Trophoblast cell (in vitro differentiated cells and primary cell): ENCODE measurements at regions not wholly inside any gene's neighbourhood (a gene's known extent, or its start where the extent isn't known, plus 50 kb on each side); places are given as distances from the start of the nearest gene placed in this dataset.
A peak's percentile ranks its signal among the peaks of the same experiment; 100 is the strongest.

ENCODE experiments used
- DNase-seq, 2 donors: peaks; one replicate each; pipeline ENCODE4 v3.0.0-alpha.2; 2016
- H2AFZ ChIP-seq: 2 replicates; pipeline ENCODE4 v1.6.1; 2013; ENCODE audit warnings: low read length, moderate library complexity, mild to moderate bottlenecking; ENCODE audit not compliant: insufficient read depth, poor library complexity
- H2AK5ac ChIP-seq: 2 replicates; pipeline ENCODE4 v1.6.1; 2013; ENCODE audit warnings: mild to moderate bottlenecking, low read length
- H2BK120ac ChIP-seq: 2 replicates; pipeline ENCODE4 v1.6.1; 2013; ENCODE audit warnings: low read length, mild to moderate bottlenecking, moderate library complexity; ENCODE audit not compliant: insufficient read depth, poor library complexity
- H2BK12ac ChIP-seq: 2 replicates; pipeline ENCODE4 v1.6.1; 2013; ENCODE audit warnings: mild to moderate bottlenecking, low read length, moderate library complexity
- H2BK5ac ChIP-seq: 2 replicates; pipeline ENCODE4 v1.6.1; 2013; ENCODE audit warnings: low read length, low read depth, moderate library complexity, mild to moderate bottlenecking; ENCODE audit not compliant: poor library complexity
- H3K14ac ChIP-seq: 2 replicates; pipeline ENCODE4 v1.6.1; 2013; ENCODE audit warnings: mild to moderate bottlenecking, low read length
- H3K18ac ChIP-seq: 2 replicates; pipeline ENCODE4 v1.6.1; 2013; ENCODE audit warnings: mild to moderate bottlenecking, low read length
- H3K23ac ChIP-seq: 2 replicates; pipeline ENCODE4 v1.6.1; 2013; ENCODE audit warnings: low read length
- H3K27ac ChIP-seq: 2 replicates; pipeline ENCODE4 v1.5.1; 2013; ENCODE audit warnings: low read depth, mild to moderate bottlenecking, inconsistent platforms, low read length, moderate library complexity
- H3K27me3 ChIP-seq: 2 replicates; pipeline ENCODE4 v1.6.1; 2013; ENCODE audit warnings: inconsistent platforms, mild to moderate bottlenecking, low read length, moderate library complexity; ENCODE audit not compliant: insufficient read depth
- H3K36me3 ChIP-seq, 2 experiments: 1 replicate in 1 of 2; 2 replicates in 1 of 2; pipeline ENCODE4 v1.6.1; 2013; ENCODE audit warnings: low read length in 2 of 2, mild to moderate bottlenecking in 2 of 2, moderate library complexity in 1 of 2; ENCODE audit not compliant: insufficient read depth in 2 of 2, control insufficient read depth in 1 of 2
- H3K4ac ChIP-seq: 2 replicates; pipeline ENCODE4 v1.6.1; 2013; ENCODE audit warnings: low read depth, mild to moderate bottlenecking, low read length, moderate library complexity
- H3K4me1 ChIP-seq, 2 experiments: 1 replicate in 1 of 2; 2 replicates in 1 of 2; pipeline ENCODE4 v1.6.1; 2013; ENCODE audit warnings: low read length in 2 of 2, mild to moderate bottlenecking in 2 of 2, moderate library complexity in 1 of 2; ENCODE audit not compliant: insufficient read depth in 2 of 2, control insufficient read depth in 1 of 2
- H3K4me2 ChIP-seq: 2 replicates; pipeline ENCODE4 v1.6.1; 2013; ENCODE audit warnings: inconsistent platforms, mild to moderate bottlenecking, low read length, moderate library complexity
- H3K4me3 ChIP-seq: 2 replicates; pipeline ENCODE4 v1.5.1; 2013; ENCODE audit warnings: mild to moderate bottlenecking, low read depth, low read length, inconsistent platforms
- H3K79me1 ChIP-seq: one replicate; pipeline ENCODE4 v1.6.1; 2013; ENCODE audit warnings: low read length
- H3K79me2 ChIP-seq: 2 replicates; pipeline ENCODE4 v1.6.1; 2013; ENCODE audit warnings: low read length, mild to moderate bottlenecking; ENCODE audit not compliant: control insufficient read depth, insufficient read depth, poor library complexity
- H3K9ac ChIP-seq: 2 replicates; pipeline ENCODE4 v1.6.1; 2013; ENCODE audit warnings: mild to moderate bottlenecking, low read length
- H3K9me3 ChIP-seq: 2 replicates; pipeline ENCODE4 v1.6.1; 2013; ENCODE audit warnings: low read depth, mild to moderate bottlenecking, control low read depth, inconsistent platforms, low read length; ENCODE audit not compliant: insufficient read depth
- H4K12ac ChIP-seq: 2 replicates; pipeline ENCODE4 v1.6.1; 2013; ENCODE audit warnings: low read depth, mild to moderate bottlenecking, low read length, moderate library complexity
- H4K8ac ChIP-seq: 2 replicates; pipeline ENCODE4 v1.6.1; 2013; ENCODE audit warnings: low read depth, mild to moderate bottlenecking, low read length, moderate library complexity
- H4K91ac ChIP-seq: one replicate; pipeline ENCODE4 v1.6.1; 2013; ENCODE audit warnings: low read depth, mild to moderate bottlenecking, low read length, moderate library complexity
- WGBS: extraction: QIAGEN DNeasy Blood & Tissue Kit; methylation state at CpG from one replicate; pipeline ENCODE4 v1.1.7; 2013; ENCODE audit warnings: missing lambda C conversion rate; ENCODE audit not compliant: insufficient read length, insufficient coverage; ENCODE audit errors: extremely low coverage; 5-methylcytosine and 5-hydroxymethylcytosine counted together

DNA sequence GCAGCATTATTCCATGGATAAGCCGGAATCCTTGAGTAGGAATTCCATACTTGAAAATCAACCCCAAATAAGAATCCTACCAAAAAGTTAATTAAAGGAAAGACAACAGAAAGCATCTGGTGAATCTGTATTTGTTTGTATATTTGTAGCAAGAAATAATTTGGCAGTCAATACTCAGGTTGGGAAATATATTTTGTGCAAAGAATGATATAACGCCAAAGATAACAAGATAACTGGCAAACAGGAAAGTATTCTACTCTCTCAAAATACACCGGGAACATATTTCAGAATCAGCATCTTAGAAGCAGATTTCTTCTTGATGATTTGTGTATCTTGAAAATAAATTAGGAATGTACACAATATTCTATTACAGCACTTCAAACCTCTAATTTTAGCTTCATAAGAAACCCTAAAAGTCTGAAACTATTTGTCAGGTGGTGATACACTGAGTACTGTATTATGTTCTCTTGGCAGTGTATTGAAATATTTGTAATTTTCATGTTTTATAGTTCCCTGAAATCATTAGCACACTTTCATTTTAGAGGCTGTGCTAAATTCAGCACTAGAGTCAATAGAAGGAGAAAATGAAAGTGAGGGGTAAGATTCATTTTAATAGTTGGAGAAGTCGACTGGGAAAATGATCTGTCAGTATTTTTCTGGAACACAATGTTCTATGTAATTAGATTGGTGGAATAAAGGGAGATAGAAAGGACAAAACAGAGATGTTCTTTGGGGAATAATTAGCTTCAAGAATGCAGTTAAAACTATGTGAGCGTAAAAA lies 879.7 kb upstream of the GJE1 start:
- no peaks in the 10 kb centered on the region for H3K36me3 ChIP-seq
- no peak overlapping the region for H2BK5ac ChIP-seq
- H3K4me3 ChIP-seq, result no peak overlapping the region
- H2BK12ac ChIP-seq, result no peak overlapping the region
- WGBS, result no CpG with 5 or more reads among the region's 5 CpGs
- no peak overlapping the region for H3K23ac ChIP-seq
- no peak overlapping the region for H4K12ac ChIP-seq
- H3K27ac ChIP-seq, result no peak overlapping the region
- no peak overlapping the region for H4K8ac ChIP-seq
- H3K9ac ChIP-seq, result no peak overlapping the region
- no peaks in the 10 kb centered on the region for H3K4me1 ChIP-seq
- no peak overlapping the region for H3K14ac ChIP-seq
- no peaks in the 10 kb centered on the region for H3K79me1 ChIP-seq
- no peak overlapping the region for H2AK5ac ChIP-seq
- DNase-seq, result no peak
- H3K4me2 ChIP-seq, result no peak overlapping the region
- H3K4ac ChIP-seq, result no peak overlapping the region
- H3K18ac ChIP-seq, result no peak overlapping the region
- H3K9me3 ChIP-seq, result no peaks in the 10 kb centered on the region
- H3K79me2 ChIP-seq, result no peaks in the 10 kb centered on the region
- no peak overlapping the region for H4K91ac ChIP-seq
- H2BK120ac ChIP-seq, result no peak overlapping the region
- H2AFZ ChIP-seq, result no peak overlapping the region
- H3K27me3 ChIP-seq, result no peaks in the 10 kb centered on the region

DNA sequence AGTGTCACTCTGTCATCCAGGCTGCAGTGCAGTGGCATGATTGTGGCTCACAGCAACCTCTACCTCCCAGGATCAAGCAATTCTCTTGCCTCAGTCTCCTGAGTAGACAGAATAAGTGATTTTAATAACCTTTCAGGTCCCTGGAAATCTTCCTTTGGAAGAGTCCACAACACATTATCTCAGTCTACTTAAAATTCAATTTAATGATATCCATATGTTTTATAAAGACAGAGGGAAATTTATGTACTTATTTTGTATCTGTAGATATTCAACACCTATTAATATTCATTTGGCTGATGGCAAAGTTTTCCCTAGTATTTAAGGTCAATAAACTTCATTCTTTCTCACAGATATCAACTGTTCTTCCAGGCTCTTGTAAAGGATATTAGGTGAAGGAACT lies 881.4 kb upstream of the GJE1 start:
- no peak overlapping the region for H3K4me3 ChIP-seq
- no peak overlapping the region for H2AK5ac ChIP-seq
- H3K4ac ChIP-seq, result no peak overlapping the region
- H3K4me1 ChIP-seq, result no peaks in the 10 kb centered on the region
- H3K27me3 ChIP-seq, result no peaks in the 10 kb centered on the region
- H4K12ac ChIP-seq, result no peak overlapping the region
- H3K14ac ChIP-seq, result no peak overlapping the region
- no peak overlapping the region for H3K27ac ChIP-seq
- H2BK5ac ChIP-seq, result no peak overlapping the region
- no peak overlapping the region for H2BK120ac ChIP-seq
- H4K8ac ChIP-seq, result no peak overlapping the region
- no peak overlapping the region for H3K9ac ChIP-seq
- no peak overlapping the region for H3K4me2 ChIP-seq
- no peak overlapping the region for H2BK12ac ChIP-seq
- no peak for DNase-seq
- no peaks in the 10 kb centered on the region for H3K36me3 ChIP-seq
- H3K79me1 ChIP-seq, result no peaks in the 10 kb centered on the region
- H4K91ac ChIP-seq, result no peak overlapping the region
- H3K23ac ChIP-seq, result no peak overlapping the region
- H3K18ac ChIP-seq, result no peak overlapping the region
- no peaks in the 10 kb centered on the region for H3K79me2 ChIP-seq
- H3K9me3 ChIP-seq, result no peaks in the 10 kb centered on the region
- no peak overlapping the region for H2AFZ ChIP-seq

DNA sequence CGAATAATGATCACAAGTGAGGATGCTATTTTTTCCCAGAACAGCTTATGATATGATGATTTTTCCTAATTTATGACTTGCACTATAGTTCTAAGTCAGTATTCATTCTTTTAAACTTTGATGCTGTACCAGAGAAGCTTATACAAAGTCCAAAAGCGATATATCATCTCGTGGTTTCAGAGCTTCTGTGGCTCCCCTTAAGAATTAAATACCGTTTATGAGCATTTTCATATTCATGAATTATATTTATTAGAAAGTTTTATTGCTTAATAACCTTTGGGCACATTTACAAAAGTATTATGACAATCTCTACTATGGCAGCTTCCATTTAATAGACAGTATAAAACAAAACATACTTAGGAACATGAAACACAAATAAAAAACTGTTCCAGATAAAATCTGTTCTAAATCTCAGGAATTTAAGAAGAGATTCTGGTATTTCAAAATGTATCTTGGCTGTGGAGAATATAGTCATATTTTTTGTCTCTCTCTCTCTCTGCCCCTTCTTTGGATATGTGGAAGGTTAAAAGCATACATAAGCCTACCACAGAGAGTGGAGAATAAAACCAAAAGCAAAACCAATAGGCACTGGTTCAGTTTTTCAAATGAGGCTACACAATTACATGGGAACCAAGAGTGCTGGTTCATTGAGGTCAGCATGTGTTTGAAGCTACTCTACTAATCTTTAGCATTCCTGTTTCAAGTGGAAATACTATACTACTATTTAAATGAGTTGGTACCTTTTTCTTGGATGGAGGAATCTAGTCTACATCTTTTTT lies 884.5 kb upstream of the GJE1 start:
- no peak overlapping the region for H4K8ac ChIP-seq
- no CpG with 5 or more reads among the region's 4 CpGs for WGBS

DNA sequence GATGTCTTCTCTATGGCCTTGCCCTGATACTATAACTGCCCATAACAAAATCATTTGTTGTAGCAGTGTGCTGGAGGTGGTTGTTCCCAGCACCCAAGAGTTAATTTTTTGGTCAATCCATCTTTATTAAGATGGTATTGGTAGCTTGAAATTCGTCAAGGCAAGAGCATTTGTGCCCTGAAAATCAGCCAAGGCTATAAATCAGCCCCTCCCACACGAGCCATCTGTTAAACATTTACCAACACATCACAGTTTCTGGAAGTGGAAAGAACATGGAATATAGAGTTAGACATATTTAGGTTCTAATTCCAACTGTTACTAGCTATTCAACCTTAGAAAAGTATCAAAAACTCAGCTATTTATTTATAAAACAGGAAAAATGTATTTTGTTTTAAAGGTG lies 888.4 kb upstream of the GJE1 start:
- H3K79me1 ChIP-seq, result no peaks in the 10 kb centered on the region
- H3K4ac ChIP-seq, result no peak overlapping the region
- no peak for DNase-seq
- H4K91ac ChIP-seq, result no peak overlapping the region
- H2BK5ac ChIP-seq, result no peak overlapping the region
- WGBS, result no CpG with 5 or more reads among the region's 2 CpGs
- H4K8ac ChIP-seq, result no peak overlapping the region
- no peak overlapping the region for H3K27ac ChIP-seq
- no peak overlapping the region for H3K23ac ChIP-seq
- H3K4me3 ChIP-seq, result no peak overlapping the region
- no peaks in the 10 kb centered on the region for H3K4me1 ChIP-seq
- no peaks in the 10 kb centered on the region for H3K79me2 ChIP-seq
- no peaks in the 10 kb centered on the region for H3K9me3 ChIP-seq
- H2BK120ac ChIP-seq, result no peak overlapping the region
- no peak overlapping the region for H3K9ac ChIP-seq
- no peak overlapping the region for H2BK12ac ChIP-seq
- H3K14ac ChIP-seq, result no peak overlapping the region
- no peak overlapping the region for H3K18ac ChIP-seq
- no peak overlapping the region for H2AFZ ChIP-seq
- no peaks in the 10 kb centered on the region for H3K27me3 ChIP-seq
- no peak overlapping the region for H2AK5ac ChIP-seq
- no peak overlapping the region for H4K12ac ChIP-seq
- H3K36me3 ChIP-seq, result no peaks in the 10 kb centered on the region
- H3K4me2 ChIP-seq, result no peak overlapping the region

More for the DNA sequence above, 884.5 kb upstream of the GJE1 start:
- peak in 1 of 2 donors; percentile 9 for DNase-seq
- Histone ChIP-seq H3K18ac (no peak overlapping the region), H4K91ac (no peak overlapping the region), H3K27me3 (no peaks in the 10 kb centered on the region), H2AK5ac (no peak overlapping the region), H3K4ac (no peak overlapping the region), H3K27ac (no peak overlapping the region), H4K12ac (no peak overlapping the region), H3K14ac (no peak overlapping the region), H3K79me2 (no peaks in the 10 kb centered on the region), H3K4me3 (no peak overlapping the region), H3K9me3 (no peaks in the 10 kb centered on the region), H2AFZ (no peak overlapping the region), H3K36me3 (no peaks in the 10 kb centered on the region), H3K4me1 (no peaks in the 10 kb centered on the region), H2BK12ac (no peak overlapping the region), H3K23ac (no peak overlapping the region), H2BK5ac (no peak overlapping the region), H3K9ac (no peak overlapping the region), H2BK120ac (no peak overlapping the region), H3K4me2 (no peak overlapping the region), H3K79me1 (no peaks in the 10 kb centered on the region)
